ENCODE measurements at regions not wholly inside any gene's neighbourhood (a gene's known extent, or its start where the extent isn't known, plus 50 kb on each side); places are given as distances from the start of the nearest gene placed in this dataset.
"Not testable (repeated sequence)": the region's sequence is repeated elsewhere in the genome, so short reads cannot be mapped to it uniquely, and the experiment has no call there.

DNA sequence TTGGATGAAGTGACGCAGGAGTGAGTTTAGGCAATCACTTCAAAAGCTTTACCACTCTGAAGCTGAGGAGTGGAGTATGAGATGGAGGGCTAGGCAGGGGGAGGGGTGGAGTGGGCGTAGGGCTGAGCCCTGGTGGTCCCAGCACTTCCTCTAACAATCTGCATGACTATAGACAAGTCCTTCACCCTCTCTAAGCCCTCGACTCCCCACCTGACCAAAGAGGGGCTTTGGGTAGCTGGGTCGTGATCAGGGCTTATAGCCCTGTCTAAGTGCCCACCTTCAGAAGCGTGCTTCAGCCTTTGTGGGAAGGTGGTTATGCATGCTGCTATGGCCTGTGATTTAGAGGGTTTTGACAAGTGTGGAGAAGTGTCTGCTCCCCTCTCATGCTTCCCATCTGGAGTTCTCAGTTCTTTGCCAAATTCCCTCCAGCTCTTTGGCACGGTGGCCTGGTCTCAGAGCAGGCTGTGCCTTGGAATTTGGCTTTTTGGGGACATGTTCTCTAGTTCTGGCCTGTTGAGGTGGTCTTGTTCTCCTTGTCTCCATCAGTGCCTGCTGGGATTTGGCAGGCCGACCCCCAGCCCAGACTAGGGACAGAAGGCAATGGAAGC is 53.0 kb downstream of the ACTBL2 start:
- FAIRE-seq: no peak
- no peak for DNase-seq (ENCODE audit: insufficient read length, low spot score)

DNA sequence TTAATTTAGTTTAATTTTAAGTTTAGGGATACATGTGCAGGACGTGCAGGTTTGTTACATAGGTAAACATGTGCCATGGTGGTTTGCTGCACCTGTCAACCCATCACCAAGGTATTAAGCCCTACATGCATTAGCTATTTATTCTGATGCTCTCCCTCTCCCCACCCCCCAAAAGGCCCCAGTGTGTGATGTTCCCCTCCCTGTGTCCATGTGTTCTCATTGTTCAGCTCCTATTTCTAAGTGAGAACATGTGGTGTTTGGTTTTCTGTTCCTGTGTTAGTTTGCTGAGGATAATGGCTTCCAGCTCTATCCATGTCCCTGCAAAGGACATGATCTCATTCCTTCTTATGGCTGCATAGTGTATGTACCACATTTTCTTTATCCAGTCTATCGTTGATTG is 53.6 kb downstream of the ACTBL2 start:
- not testable (repeated sequence) for DNase-seq (ENCODE audit: insufficient read length, low spot score); FAIRE-seq

DNA sequence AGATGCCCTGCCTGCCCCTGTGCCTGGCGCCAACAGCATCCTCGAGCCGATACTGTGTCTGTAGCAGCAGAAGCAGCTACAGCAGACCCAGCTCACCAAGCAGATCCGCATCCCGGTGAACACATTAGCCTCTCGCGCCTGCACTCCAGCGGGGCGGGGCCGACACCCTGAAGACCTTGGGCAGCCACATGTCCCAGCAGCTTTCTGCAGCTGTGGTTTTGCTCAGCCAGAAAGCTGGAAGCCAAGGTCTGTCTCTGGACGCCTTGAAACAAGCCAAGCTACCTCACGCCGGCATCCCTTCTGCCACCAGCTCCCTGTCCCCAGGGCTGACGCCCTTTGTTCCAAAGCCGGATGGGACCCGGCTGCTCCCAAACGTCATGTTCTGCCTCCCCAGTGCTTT is 59.6 kb downstream of the ACTBL2 start:
- no peak for FAIRE-seq
- no peak for DNase-seq (ENCODE audit: insufficient read length, low spot score)

DNA sequence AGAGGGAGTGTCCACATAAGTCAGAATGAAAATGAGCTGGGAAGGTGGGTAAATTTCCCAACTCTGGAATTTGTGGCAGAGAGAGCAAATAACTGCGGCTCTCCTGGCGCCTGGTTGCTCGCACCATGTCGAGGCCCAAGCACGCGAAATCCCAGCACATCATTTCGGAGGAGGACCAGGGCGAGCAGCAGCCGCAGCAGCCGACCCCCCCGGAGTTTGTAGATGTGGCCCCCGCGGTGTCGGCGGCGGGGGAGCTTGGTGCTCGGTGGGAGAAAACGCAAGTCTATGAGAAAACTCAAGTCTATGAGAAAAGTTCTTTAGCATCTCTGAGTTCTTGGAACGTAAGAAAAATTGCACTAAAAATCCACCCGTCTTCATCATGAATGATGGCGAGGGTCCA is 60.3 kb downstream of the ACTBL2 start:
- DNase-seq (ENCODE audit: insufficient read length, low spot score): no peak
- no peak for FAIRE-seq

DNA sequence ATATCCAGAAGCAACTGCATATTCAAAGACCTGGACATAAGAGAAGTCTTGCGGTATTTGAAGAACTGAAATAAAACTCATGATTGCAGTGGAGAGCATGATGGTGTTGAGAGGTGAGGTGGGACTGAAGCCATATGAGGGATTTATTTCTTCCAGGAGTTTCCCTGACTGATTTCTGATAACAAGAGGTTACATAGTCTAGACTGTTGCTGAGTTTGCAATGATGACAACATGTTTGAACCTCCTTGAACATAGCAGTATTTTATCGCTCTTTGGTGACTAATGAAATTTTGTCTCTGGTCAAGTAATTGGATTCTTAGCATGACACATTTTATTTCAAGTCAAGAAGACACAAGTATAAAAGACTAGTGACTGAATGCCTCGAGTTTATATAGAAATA is 61.8 kb downstream of the ACTBL2 start:
- DNase-seq (ENCODE audit: insufficient read length, low spot score) (no peak), FAIRE-seq (no peak)

DNA sequence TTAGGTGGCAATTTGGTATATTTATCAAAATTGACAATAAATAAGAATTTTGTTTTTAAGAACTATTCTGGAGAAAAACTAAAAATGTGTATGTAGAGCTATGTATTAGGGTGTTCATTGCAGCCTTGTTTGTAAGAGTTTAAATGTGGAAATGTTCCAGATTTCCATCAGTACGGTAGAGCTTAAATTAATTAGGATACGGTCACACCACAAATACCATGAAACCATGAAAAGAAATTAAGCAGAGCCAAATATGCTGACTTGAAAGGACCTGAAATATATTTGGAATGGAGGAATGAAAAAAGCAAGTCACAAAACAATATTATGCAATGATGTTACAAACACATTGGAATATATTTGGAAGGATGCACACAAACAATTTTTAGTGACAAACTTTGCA is 64.6 kb downstream of the ACTBL2 start:
- FAIRE-seq: no peak

DNA sequence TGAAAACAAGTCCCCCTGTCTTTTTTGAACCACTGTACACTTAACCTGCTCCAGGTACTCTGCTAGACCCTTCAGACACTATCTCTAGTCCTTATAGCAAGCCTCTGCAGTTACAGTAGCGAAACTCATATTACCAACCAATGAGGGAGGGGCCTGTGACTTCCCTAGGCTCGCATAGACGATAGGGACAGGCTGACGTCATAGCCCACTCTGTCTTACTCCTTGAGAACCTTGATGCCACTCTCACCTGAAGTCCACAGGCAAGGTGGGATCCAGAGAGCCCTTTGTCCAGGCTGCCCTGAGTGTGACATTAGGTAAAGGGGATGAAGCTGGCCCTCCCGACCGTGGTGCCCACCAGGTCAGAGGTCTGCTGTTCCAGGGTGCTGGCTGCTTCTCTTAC is 65.3 kb downstream of the ACTBL2 start:
- FAIRE-seq (no peak), DNase-seq (ENCODE audit: insufficient read length, low spot score) (no peak)

More for the DNA sequence above, 64.6 kb downstream of the ACTBL2 start:
- DNase-seq (ENCODE audit: insufficient read length, low spot score): no peak

DNA sequence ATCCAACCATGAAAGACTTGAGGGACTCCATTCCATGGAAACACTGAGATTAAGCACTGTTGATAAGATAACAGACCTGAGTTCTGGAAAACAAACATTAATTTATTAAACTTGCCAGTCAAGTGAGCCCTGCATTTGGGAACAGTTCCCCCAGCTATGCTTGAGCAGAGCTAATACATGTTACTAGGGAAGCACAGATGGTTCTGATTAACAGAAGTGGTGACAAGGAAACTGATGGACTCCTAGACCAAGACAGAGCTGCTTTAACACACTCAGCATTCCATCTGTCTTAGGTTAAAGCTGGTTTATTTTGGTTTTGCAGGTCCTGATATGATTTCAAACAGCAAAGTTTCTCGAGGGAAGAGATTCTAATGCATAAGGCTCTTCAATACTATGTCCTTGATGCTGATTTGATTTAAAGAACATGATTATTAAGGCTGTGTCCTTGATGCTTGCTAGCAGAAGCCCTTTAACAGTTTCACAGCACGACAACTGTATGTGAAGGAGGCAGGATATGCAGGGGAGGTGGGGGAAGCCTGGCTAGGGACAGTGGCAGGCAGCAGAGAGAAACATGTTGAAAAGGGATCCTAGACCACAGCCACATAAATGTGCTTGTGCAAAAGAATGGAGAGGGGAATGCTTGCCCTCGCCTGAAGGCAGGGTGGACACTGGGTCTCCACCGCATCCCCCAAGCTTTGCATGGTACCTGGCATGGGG is 66.2 kb downstream of the ACTBL2 start:
- FAIRE-seq: no peak
- no peak for DNase-seq (ENCODE audit: insufficient read length, low spot score)

DNA sequence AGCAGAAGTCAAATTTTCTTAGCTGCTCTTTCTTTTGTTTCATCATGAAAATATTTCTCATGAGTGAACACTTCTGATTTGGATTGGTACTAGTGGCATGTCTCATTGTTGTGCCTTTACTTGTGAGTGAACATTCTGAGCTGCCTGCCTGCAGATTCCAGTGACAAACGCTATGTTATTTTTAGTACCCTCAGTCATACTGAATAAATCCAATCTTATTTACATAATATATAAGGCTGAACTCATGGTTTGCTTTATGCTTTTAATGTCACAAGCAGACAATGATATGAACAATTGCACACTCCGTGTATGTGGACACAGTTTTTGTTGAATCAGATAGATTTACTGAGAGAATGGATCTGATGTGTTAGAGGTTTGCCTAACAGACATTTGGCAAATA is 67.8 kb downstream of the ACTBL2 start:
- DNase-seq (ENCODE audit: insufficient read length, low spot score) (no peak), FAIRE-seq (no peak)

DNA sequence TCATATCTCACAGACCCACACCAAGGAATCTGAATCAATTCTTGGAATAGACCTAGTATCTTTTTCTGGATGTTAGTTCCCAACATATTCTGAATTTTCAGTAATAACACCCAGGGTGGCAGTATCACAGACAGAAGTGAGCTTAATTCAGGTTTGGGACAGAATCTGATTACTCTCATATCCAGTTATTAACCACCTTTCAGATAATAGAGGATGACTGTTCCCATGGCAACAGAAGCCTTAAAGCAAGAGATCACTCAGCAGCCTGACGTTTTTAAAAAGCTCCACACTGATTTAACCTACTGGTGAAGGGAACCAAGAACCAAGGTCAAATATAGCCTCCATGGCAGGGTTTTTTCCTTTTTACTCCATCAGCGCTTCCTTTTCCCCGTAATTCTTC is 68.4 kb downstream of the ACTBL2 start:
- FAIRE-seq (no peak), DNase-seq (ENCODE audit: insufficient read length, low spot score) (no peak)

DNA sequence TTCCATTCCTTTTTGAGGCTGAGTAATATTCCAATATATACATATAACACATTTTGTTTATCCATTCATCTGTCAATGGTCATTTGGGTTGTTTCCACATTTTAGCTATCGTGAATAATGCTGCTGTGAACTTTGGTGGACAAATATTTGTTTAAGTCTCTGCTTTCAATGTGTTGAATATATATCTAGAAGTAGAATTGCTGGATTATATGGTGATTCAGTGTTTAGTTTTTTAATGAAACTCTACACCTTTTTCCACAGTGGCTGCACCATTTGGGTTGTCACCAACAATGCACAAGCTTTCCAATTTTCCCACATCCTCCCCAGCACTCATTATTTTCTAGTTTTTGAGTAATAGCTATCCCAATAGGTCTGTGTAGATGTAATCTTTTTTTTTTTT is 69.5 kb downstream of the ACTBL2 start:
- no peak for FAIRE-seq
- DNase-seq (ENCODE audit: insufficient read length, low spot score): no peak

DNA sequence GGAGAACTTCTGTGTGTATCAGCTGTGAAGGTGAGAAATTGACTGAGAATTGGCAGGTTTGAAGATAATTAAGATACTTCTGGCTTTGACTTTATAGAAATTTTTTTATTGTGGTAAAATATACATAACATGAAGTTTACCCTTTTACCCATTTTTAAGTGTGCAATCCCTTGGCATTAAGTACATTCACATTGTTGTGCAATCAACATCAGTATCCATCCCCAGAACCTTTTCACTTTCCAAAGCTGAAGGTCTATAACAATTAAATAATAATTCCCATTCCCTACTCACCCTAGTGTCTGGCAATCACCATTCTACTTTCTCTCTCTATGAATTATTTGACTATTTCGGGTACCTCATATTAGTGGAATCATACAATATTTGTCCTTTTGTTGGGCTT is 69.9 kb downstream of the ACTBL2 start:
- FAIRE-seq: no peak
- no peak for DNase-seq (ENCODE audit: insufficient read length, low spot score)

DNA sequence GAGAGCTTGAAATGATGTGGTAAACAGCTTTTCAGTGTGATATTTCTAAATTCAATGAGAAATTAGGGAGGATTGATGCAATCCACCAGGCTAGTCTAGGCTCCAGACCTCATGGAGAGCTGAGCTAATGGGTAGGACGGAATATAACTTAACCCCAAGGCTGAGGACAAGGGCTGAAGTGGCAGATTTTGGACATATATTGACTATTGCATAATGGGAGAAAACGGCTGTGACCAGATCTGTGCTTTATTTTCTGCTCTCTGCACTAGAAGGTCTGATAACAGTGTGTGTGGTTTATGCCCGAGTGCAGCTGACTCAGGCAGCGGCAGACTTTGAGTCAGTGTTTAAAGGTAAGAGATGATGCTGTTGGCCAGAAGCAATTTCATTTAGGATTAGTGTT is 70.6 kb downstream of the ACTBL2 start:
- DNase-seq (ENCODE audit: insufficient read length, low spot score) (no peak), FAIRE-seq (no peak)

DNA sequence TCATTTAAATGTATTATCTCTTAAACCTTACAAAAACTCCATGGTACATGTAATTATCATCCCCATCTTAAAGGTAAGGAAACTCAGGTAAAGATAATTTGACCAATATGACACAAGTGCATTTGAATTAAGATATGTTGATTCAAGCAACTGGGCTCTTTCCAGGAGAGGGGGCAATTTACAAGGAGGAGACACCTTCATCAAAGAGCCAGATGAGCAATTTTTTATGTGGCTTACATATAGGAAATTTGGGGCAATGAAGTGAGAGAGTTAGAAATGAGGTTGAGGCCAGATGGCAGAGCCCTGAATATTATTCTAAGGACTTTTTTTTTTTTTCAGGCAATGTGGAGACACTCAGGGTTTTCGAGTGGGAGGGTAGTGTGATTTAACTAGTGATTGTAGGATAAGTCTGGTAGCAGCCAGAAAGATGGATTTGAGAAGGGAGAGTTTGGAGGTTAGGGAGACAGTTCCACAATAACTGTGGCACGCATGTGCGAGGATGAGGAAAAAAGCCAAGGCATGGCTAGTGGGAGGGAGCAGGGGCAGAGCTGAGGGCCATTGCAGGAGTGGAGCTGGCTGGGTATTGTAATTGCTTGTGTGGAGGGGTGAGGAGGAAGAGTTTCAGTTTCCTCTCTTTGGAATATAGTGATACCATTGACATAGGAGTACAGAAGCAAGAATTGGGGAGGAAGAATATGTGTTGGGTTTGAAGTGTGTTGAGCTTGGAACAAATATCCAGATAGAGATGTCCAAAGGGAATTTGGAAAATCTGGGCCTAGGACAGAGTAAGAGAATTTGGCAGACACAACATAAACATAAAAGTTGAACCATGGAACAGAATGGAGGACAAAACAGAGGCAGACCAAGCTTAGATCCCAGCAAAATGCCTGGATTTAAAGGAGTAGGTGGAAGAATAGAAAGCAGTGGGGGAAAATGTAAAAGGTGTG is 72.0 kb downstream of the ACTBL2 start:
- no peak for DNase-seq (ENCODE audit: insufficient read length, low spot score)
- FAIRE-seq: no peak

DNA sequence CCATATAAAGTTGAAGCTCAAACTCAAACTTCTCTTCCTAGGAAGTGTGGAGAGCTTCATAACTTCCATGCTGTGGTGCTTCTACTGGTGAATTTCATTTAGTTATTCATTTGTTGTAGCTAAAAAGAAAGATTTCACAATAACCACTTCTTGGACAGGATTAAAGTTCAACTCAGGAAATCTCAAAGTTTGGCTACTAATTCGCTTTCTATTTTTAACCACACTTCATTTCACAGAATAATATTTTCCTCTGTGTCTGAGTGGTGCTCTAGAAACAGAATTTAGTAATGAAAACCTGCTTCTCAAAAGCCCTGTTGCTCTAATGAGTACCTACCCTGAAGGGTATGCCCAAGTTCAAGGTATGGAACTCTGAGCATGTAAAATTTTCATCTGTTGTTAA is 73.9 kb downstream of the ACTBL2 start:
- FAIRE-seq (no peak), DNase-seq (ENCODE audit: insufficient read length, low spot score) (no peak)

DNA sequence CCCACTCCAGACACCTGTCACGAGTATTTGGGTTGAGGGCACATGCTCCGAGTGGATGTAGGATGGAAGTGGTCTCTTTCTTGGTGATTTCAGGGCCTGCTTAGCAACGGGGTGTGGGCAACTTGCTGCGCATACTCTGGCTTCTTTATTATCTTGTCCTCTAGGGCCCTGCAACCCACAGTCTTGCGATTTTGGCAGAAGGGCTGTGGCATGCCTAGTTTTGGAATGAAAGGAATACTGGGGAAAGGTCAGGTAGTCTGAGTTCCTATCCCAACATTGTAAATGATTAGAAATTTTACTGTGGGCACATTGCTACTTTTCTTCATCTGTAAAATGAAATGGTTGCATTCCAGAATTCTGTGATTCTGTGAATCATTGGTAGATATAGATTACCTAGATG is 74.3 kb downstream of the ACTBL2 start:
- FAIRE-seq (no peak), DNase-seq (ENCODE audit: insufficient read length, low spot score) (no peak)

DNA sequence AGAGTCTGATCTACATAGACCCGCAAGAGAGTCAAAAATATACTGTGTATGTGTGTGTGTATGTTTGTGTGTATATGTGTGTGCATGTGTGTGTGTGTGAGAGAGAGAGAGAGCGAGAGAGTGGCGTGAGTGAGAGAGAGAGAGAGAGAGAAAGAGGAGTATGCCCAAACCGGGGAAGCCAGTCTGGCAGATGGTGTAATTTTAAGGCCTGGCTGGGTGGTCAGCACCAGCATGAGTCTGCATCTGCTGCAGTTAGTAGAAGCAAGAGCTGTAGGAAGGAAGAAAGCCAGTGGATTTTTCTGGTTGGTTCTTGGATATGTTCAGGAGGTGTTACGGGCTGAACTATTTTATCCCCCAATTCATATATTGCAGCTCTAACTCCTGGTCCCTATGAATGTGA is 75.2 kb downstream of the ACTBL2 start:
- FAIRE-seq (no peak), DNase-seq (ENCODE audit: insufficient read length, low spot score) (no peak)

DNA sequence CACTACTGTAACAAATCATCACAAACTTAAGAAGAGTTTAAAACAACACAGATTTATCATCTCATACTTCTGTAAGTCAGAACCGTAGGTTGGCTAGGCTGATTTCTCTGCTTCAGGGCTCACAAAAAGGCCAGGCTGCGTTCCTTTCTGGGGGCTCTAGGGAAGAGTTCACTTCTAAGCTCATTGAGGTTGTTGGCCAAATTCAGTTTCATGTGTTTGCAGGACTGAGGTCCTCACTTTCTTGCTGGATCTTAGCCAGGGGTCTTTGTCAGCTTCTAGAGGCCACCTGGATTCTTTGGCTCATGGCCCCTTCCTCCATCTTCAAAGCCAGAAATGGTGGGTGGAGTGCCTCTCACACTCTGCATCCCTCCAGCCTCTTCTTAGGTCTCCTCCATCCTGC is 76.0 kb downstream of the ACTBL2 start:
- DNase-seq (ENCODE audit: insufficient read length, low spot score) (no peak), FAIRE-seq (no peak)

DNA sequence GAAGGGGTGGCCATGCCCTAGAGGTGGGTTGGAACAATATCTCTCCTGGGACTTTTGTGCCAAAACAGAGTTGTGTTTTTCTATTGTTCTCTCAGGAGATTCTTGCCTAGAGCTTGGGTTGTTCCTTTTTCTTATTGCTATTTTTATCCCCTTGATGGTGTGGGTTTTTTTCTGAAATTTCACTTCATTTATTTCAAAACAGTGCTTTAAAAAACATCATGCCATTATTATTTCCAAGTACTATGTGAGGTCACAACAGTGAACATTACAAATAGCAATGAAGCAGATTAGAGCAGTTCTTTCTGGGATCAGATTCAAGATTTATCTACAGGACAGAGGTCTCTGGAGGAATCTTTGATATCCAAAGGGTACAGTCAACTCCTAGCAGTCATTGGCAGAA is 76.6 kb downstream of the ACTBL2 start:
- DNase-seq (ENCODE audit: insufficient read length, low spot score): no peak
- no peak for FAIRE-seq

DNA sequence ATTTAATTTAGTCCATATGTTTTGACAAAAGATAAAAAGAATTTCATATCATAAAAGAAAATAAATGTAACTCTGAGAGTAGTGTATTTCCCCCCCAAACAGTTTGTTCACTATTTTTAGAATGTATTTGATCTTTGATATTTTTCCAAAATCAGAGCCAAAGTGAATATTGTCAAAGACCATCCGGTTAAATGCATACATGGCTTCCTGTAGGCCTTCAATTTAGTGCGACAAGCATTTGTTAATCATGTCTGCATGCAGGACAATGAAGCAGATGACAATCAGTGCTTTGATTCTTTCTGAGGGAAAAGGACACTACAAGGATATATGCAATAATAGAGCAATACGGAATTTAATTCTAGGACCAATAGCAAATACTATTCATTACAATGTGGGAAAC is 79.8 kb downstream of the ACTBL2 start:
- FAIRE-seq: no peak
- DNase-seq (ENCODE audit: insufficient read length, low spot score): no peak

DNA sequence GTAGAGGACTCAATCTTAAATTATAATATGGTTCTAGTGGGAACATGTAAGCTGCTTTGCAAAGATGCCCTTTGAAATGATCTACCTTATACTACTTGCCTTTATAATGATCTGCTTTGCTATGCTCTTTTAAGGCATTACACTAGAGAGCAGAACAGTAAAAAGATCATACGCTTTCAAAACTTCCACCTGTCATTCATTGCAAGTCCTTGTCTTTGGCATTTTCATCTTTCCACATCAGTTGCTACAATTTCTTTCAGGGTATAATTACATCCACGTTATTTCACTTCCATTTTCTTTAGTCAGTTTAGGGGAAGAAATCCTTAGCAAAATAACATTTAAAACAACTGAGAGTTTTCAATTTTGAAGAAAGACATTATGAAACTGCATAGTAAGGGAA is 80.3 kb downstream of the ACTBL2 start:
- FAIRE-seq (no peak), DNase-seq (ENCODE audit: insufficient read length, low spot score) (no peak)

Data from GM19239 (cell line).